Gastroesophageal sphincter (tissue), 4 donors: ENCODE measurements at regions not wholly inside any gene's neighbourhood (a gene's known extent, or its start where the extent isn't known, plus 50 kb on each side); places are given as distances from the start of the nearest gene placed in this dataset.

ENCODE experiments used
- ATAC-seq: fragments of 150-250 bp; one replicate; pipeline ENCODE4 v1.9.1; 2016; ENCODE audit warnings: mild to moderate bottlenecking, moderate library complexity
- H3K27ac ChIP-seq, 4 donors: fragments of 200-600 bp; sonication (generic) in 3 of 4; 1 replicate in 3 of 4; 2 replicates in 1 of 4; pipeline ENCODE4 v1.5.1; 2016 to 2019
- H3K27me3 ChIP-seq: fragments of 200-600 bp; sonication (generic); one replicate; pipeline ENCODE4 v1.5.1; 2019
- H3K36me3 ChIP-seq, 2 donors: fragments of 200-600 bp; sonication (generic); one replicate each; pipeline ENCODE4 v1.5.1; 2019; ENCODE audit warnings: control low read depth in 1 of 2
- H3K4me1 ChIP-seq, 3 donors: fragments of 200-600 bp; sonication (generic); 1 replicate in 2 of 3; 2 replicates in 1 of 3; pipeline ENCODE4 v1.5.1; 2016 to 2019; ENCODE audit warnings: control low read depth in 2 of 3
- H3K4me3 ChIP-seq, 2 donors: fragments of 200-600 bp; sonication (generic); one replicate each; pipeline ENCODE4 v1.5.1; 2019; ENCODE audit warnings: mild to moderate bottlenecking in 1 of 2, moderate library complexity in 1 of 2
- H3K9me3 ChIP-seq, 3 donors: fragments of 200-600 bp; sonication (generic); one replicate each; pipeline ENCODE4 v1.5.1; 2017 to 2019; ENCODE audit warnings: control low read depth in 2 of 3
- CTCF ChIP-seq, 4 experiments: fragments of 200-600 bp in 2 of 4; fragments of 450-650 bp in 2 of 4; sonication (generic) in 1 of 4; IDR thresholded peaks; one replicate each; pipeline ENCODE4 v1.5.1; 2017 to 2019; ENCODE audit warnings: antibody characterized with exemption in 4 of 4, mild to moderate bottlenecking in 2 of 4, moderate library complexity in 2 of 4
- EP300 ChIP-seq: sonication (generic); formaldehyde crosslinking; IDR thresholded peaks from one replicate; pipeline ENCODE4 v1.6.1; 2017; ENCODE audit warnings: antibody characterized with exemption, mild to moderate bottlenecking
- POLR2A ChIP-seq, 2 donors: fragments of 450-650 bp; IDR thresholded peaks; one replicate each; pipeline ENCODE4 v1.6.1; 2017; ENCODE audit warnings: antibody characterized with exemption in 2 of 2, mild to moderate bottlenecking in 2 of 2, moderate library complexity in 1 of 2
- POLR2AphosphoS5 ChIP-seq: sonication (generic); formaldehyde crosslinking; IDR thresholded peaks from one replicate; pipeline ENCODE4 v1.6.1; 2017; ENCODE audit warnings: antibody characterized with exemption
- WGBS, 2 donors: methylation state at CpG; one replicate each; pipeline ENCODE4 v1.1.5; 2018; ENCODE audit warnings: low coverage in 1 of 2; 5-methylcytosine and 5-hydroxymethylcytosine counted together

- peak overlapping the region in 1 of 4 donors; percentile 39 for H3K27ac ChIP-seq
- no peaks in the 10 kb centered on the region for H3K27me3 ChIP-seq
- no peak overlapping the region for H3K4me3 ChIP-seq
- peaks cover 0 to 11% (median 3%) of the 10 kb centered on the region in 3 donors for H3K4me1 ChIP-seq
- TF ChIP-seq POLR2AphosphoS5 (peak; percentile 21), CTCF (IDR thresholded peaks at IDR 0.05) (no peak)
- WGBS, 2 donors: 11 to 37% methylated on average over 5 of the region's 5 CpGs
- no peaks in the 10 kb centered on the region for H3K9me3 ChIP-seq
- ATAC-seq: peak; percentile 68
- H3K36me3 ChIP-seq: no peaks in the 10 kb centered on the region
Measured at GRCh38 chr16:73228649-73229048, 180.7 kb upstream of the ZFHX3 start.

GRCh38 chr16:73226675-73227074, 178.7 kb upstream of the ZFHX3 start:
- Histone ChIP-seq H3K27me3 (no peaks in the 10 kb centered on the region), H3K9me3 (no peaks in the 10 kb centered on the region), H3K4me1 (no peaks in the 10 kb centered on the region), H3K27ac (no peak overlapping the region), H3K36me3 (no peaks in the 10 kb centered on the region), H3K4me3 (no peak overlapping the region)
- TF ChIP-seq POLR2AphosphoS5 (no peak), POLR2A (IDR thresholded peaks at IDR 0.05) (no peak), CTCF (IDR thresholded peaks at IDR 0.05) (no peak), EP300 (no peak)
- whole genome bisulfite sequencing, 2 donors: 90 to 91% methylated on average over 8 of the region's 8 CpGs
- ATAC-seq: no peak

- Histone ChIP-seq H3K4me1 (no peaks in the 10 kb centered on the region), H3K36me3 (no peaks in the 10 kb centered on the region), H3K4me3 (no peak overlapping the region), H3K9me3 (no peaks in the 10 kb centered on the region), H3K27ac (no peak overlapping the region), H3K27me3 (no peaks in the 10 kb centered on the region)
- ATAC-seq: no peak
- TF ChIP-seq POLR2AphosphoS5: no peak
- no peak for TF ChIP-seq EP300
- no peak for TF ChIP-seq CTCF (IDR thresholded peaks at IDR 0.05)
- TF ChIP-seq POLR2A (IDR thresholded peaks at IDR 0.05): no peak
- 83 to 88% methylated on average over 4 to 5 of the region's 5 CpGs for WGBS, 2 donors
Measured at GRCh38 chr16:73225983-73226382, 178.1 kb upstream of the ZFHX3 start.

GRCh38 chr16:73220836-73221235, 172.9 kb upstream of the ZFHX3 start:
- ATAC-seq: no peak
- H3K36me3 ChIP-seq: no peaks in the 10 kb centered on the region
- no peak for TF ChIP-seq EP300
- WGBS, 2 donors: 85 to 90% methylated on average over 3 of the region's 5 CpGs
- no peaks in the 10 kb centered on the region for H3K4me1 ChIP-seq
- no peak overlapping the region for H3K27ac ChIP-seq
- H3K4me3 ChIP-seq: no peak overlapping the region
- H3K27me3 ChIP-seq: no peaks in the 10 kb centered on the region
- H3K9me3 ChIP-seq: no peaks in the 10 kb centered on the region

- no peak overlapping the region for H3K4me3 ChIP-seq
- H3K27ac ChIP-seq: no peak overlapping the region
- H3K9me3 ChIP-seq: no peaks in the 10 kb centered on the region
- H3K36me3 ChIP-seq: no peaks in the 10 kb centered on the region
- H3K4me1 ChIP-seq: no peaks in the 10 kb centered on the region
- no peak for ATAC-seq
- no peaks in the 10 kb centered on the region for H3K27me3 ChIP-seq
- TF ChIP-seq POLR2A (IDR thresholded peaks at IDR 0.05) (no peak), CTCF (IDR thresholded peaks at IDR 0.05) (no peak), POLR2AphosphoS5 (no peak), EP300 (no peak)
- WGBS, 2 donors: 90 to 100% methylated on average over 1 of the region's 1 CpG
Measured at GRCh38 chr16:73219176-73219575, 171.2 kb upstream of the ZFHX3 start.

- Histone ChIP-seq H3K4me1 (no peaks in the 10 kb centered on the region), H3K27me3 (no peaks in the 10 kb centered on the region), H3K36me3 (no peaks in the 10 kb centered on the region), H3K4me3 (no peak overlapping the region), H3K9me3 (no peaks in the 10 kb centered on the region), H3K27ac (no peak overlapping the region)
- no peak for ATAC-seq
- no peak for TF ChIP-seq POLR2AphosphoS5
- no peak for TF ChIP-seq POLR2A (IDR thresholded peaks at IDR 0.05)
- no peak for TF ChIP-seq EP300
- TF ChIP-seq CTCF (IDR thresholded peaks at IDR 0.05): no peak
- 63 to 80% methylated on average over 3 of the region's 3 CpGs for WGBS, 2 donors
Measured at GRCh38 chr16:73217654-73218053, 169.7 kb upstream of the ZFHX3 start.
